ENCODE measurements at regions not wholly inside any gene's neighbourhood (a gene's known extent, or its start where the extent isn't known, plus 50 kb on each side); places are given as distances from the start of the nearest gene placed in this dataset.

- no peak overlapping the region for H3K4me3 Mint-ChIP-seq
- Histone ChIP-seq H3K27ac (ENCODE audit: low read depth, low read length) (no peak overlapping the region), H3K36me3 (ENCODE audit: insufficient read depth, low read length) (no peaks in the 10 kb centered on the region), H3K9me3 (ENCODE audit: low read length) (no peaks in the 10 kb centered on the region), H3K4me1 (ENCODE audit: insufficient read depth, low read length) (no peaks in the 10 kb centered on the region), H3K4me3 (ENCODE audit: low read length) (no peak overlapping the region), H3K27me3 (ENCODE audit: insufficient read depth, low read length, poor library complexity, severe bottlenecking) (peaks cover 3% of the 10 kb centered on the region)
- H3K9me3 Mint-ChIP-seq = peaks cover 0 to 9% (median 0%) of the 10 kb centered on the region in 5 donors
- peaks cover 8 to 29% of the 10 kb centered on the region in 2 donors for H3K27me3 Mint-ChIP-seq
- H3K36me3 Mint-ChIP-seq = peaks cover 0 to 2% (median 0%) of the 10 kb centered on the region in 3 donors
- H3K27ac Mint-ChIP-seq = no peak overlapping the region
- DNase-seq = no peak
- CTCF ChIA-PET = no interaction called here
- POLR2A ChIA-PET = no interaction called here
- no peaks in the 10 kb centered on the region for H3K4me1 Mint-ChIP-seq
These were observed 162.6 kb upstream of the XYLT1 start for GRCh38 chr16:17633181-17633951.

GRCh38 chr16:17632667-17633066 is 161.9 kb upstream of the XYLT1 start:
- no peak for DNase-seq
- POLR2A ChIA-PET = no interaction called here
- peaks cover 9 to 29% of the 10 kb centered on the region in 2 donors for H3K27me3 Mint-ChIP-seq

GRCh38 chr16:17629936-17630335 is 159.2 kb upstream of the XYLT1 start:
- Mint-ChIP-seq H3K4me1 (no peaks in the 10 kb centered on the region), H3K36me3 (peaks cover 0 to 12% (median 2%) of the 10 kb centered on the region in 3 donors), H3K4me3 (no peak overlapping the region), H3K27ac (no peak overlapping the region), H3K9me3 (peaks cover 10 to 22% (median 16%) of the 10 kb centered on the region in 5 donors), H3K27me3 (peaks cover 9 to 32% of the 10 kb centered on the region in 2 donors)
- Histone ChIP-seq H3K4me1 (ENCODE audit: insufficient read depth, low read length) (no peaks in the 10 kb centered on the region), H3K4me3 (ENCODE audit: low read length) (no peak overlapping the region), H3K36me3 (ENCODE audit: insufficient read depth, low read length) (no peaks in the 10 kb centered on the region), H3K9me3 (ENCODE audit: low read length) (no peaks in the 10 kb centered on the region), H3K27ac (ENCODE audit: low read depth, low read length) (no peak overlapping the region), H3K27me3 (ENCODE audit: insufficient read depth, low read length, poor library complexity, severe bottlenecking) (peaks cover 3% of the 10 kb centered on the region)
- ChIA-PET CTCF (no interaction called here), POLR2A (no interaction called here)
- DNase-seq = no peak

More at GRCh38 chr16:17632667-17633066, 161.9 kb upstream of the XYLT1 start:
- no peak overlapping the region for H3K4me3 Mint-ChIP-seq
- Histone ChIP-seq H3K27ac (ENCODE audit: low read depth, low read length) (no peak overlapping the region), H3K36me3 (ENCODE audit: insufficient read depth, low read length) (no peaks in the 10 kb centered on the region), H3K27me3 (ENCODE audit: insufficient read depth, low read length, poor library complexity, severe bottlenecking) (peaks cover 3% of the 10 kb centered on the region), H3K9me3 (ENCODE audit: low read length) (no peaks in the 10 kb centered on the region), H3K4me1 (ENCODE audit: insufficient read depth, low read length) (no peaks in the 10 kb centered on the region), H3K4me3 (ENCODE audit: low read length) (no peak overlapping the region)
- CTCF ChIA-PET = no interaction called here
- no peak overlapping the region for H3K27ac Mint-ChIP-seq
- H3K9me3 Mint-ChIP-seq = peaks cover 0 to 9% (median under 1%) of the 10 kb centered on the region in 5 donors
- H3K4me1 Mint-ChIP-seq = no peaks in the 10 kb centered on the region
- peaks cover 0 to 4% (median 2%) of the 10 kb centered on the region in 3 donors for H3K36me3 Mint-ChIP-seq

GRCh38 chr16:17628983-17629382 is 158.2 kb upstream of the XYLT1 start:
- ChIA-PET POLR2A (no interaction called here), CTCF (no interaction called here)
- Mint-ChIP-seq H3K27ac (no peak overlapping the region), H3K9me3 (peaks cover 10 to 23% (median 20%) of the 10 kb centered on the region in 5 donors), H3K4me1 (no peaks in the 10 kb centered on the region), H3K36me3 (peaks cover 0 to 12% (median 2%) of the 10 kb centered on the region in 3 donors), H3K4me3 (no peak overlapping the region), H3K27me3 (peaks cover 9 to 29% of the 10 kb centered on the region in 2 donors)
- H3K4me1 ChIP-seq (ENCODE audit: insufficient read depth, low read length) = no peaks in the 10 kb centered on the region
- no peak for DNase-seq
- no peaks in the 10 kb centered on the region for H3K36me3 ChIP-seq (ENCODE audit: insufficient read depth, low read length)
- H3K27ac ChIP-seq (ENCODE audit: low read depth, low read length) = no peak overlapping the region
- H3K9me3 ChIP-seq (ENCODE audit: low read length) = no peaks in the 10 kb centered on the region
- no peak overlapping the region for H3K4me3 ChIP-seq (ENCODE audit: low read length)
- H3K27me3 ChIP-seq (ENCODE audit: insufficient read depth, low read length, poor library complexity, severe bottlenecking) = peaks cover 3% of the 10 kb centered on the region

GRCh38 chr16:17622366-17622765 is 151.6 kb upstream of the XYLT1 start:
- Histone ChIP-seq H3K27ac (ENCODE audit: low read depth, low read length) (no peak overlapping the region), H3K27me3 (ENCODE audit: insufficient read depth, low read length, poor library complexity, severe bottlenecking) (no peaks in the 10 kb centered on the region), H3K4me3 (ENCODE audit: low read length) (no peak overlapping the region), H3K36me3 (ENCODE audit: insufficient read depth, low read length) (no peaks in the 10 kb centered on the region), H3K9me3 (ENCODE audit: low read length) (no peaks in the 10 kb centered on the region), H3K4me1 (ENCODE audit: insufficient read depth, low read length) (no peaks in the 10 kb centered on the region)
- Mint-ChIP-seq H3K27ac (no peak overlapping the region), H3K9me3 (peaks cover 8 to 22% (median 17%) of the 10 kb centered on the region in 5 donors), H3K4me1 (no peaks in the 10 kb centered on the region), H3K27me3 (peaks cover 6 to 12% of the 10 kb centered on the region in 2 donors), H3K4me3 (no peak overlapping the region), H3K36me3 (peaks cover 0 to 8% (median 0%) of the 10 kb centered on the region in 3 donors)
- ChIA-PET POLR2A (no interaction called here), CTCF (no interaction called here)
- no peak for DNase-seq

GRCh38 chr16:17619261-17619660 is 148.5 kb upstream of the XYLT1 start:
- Histone ChIP-seq H3K4me3 (ENCODE audit: low read length) (no peak overlapping the region), H3K4me1 (ENCODE audit: insufficient read depth, low read length) (no peaks in the 10 kb centered on the region), H3K36me3 (ENCODE audit: insufficient read depth, low read length) (no peaks in the 10 kb centered on the region), H3K9me3 (ENCODE audit: low read length) (no peaks in the 10 kb centered on the region), H3K27ac (ENCODE audit: low read depth, low read length) (no peak overlapping the region), H3K27me3 (ENCODE audit: insufficient read depth, low read length, poor library complexity, severe bottlenecking) (no peaks in the 10 kb centered on the region)
- H3K4me3 Mint-ChIP-seq = no peak overlapping the region
- H3K27me3 Mint-ChIP-seq = peaks cover 6 to 9% of the 10 kb centered on the region in 2 donors
- no peak for DNase-seq
- no peaks in the 10 kb centered on the region for H3K36me3 Mint-ChIP-seq
- ChIA-PET POLR2A (no interaction called here), CTCF (no interaction called here)
- H3K4me1 Mint-ChIP-seq = no peaks in the 10 kb centered on the region
- peaks cover 0 to 3% (median 2%) of the 10 kb centered on the region in 5 donors for H3K9me3 Mint-ChIP-seq
- no peak overlapping the region for H3K27ac Mint-ChIP-seq

- H3K4me3 Mint-ChIP-seq = no peak overlapping the region
- no peak for DNase-seq
- H3K36me3 Mint-ChIP-seq = no peaks in the 10 kb centered on the region
- Histone ChIP-seq H3K27ac (ENCODE audit: low read depth, low read length) (no peak overlapping the region), H3K4me1 (ENCODE audit: insufficient read depth, low read length) (no peaks in the 10 kb centered on the region), H3K27me3 (ENCODE audit: insufficient read depth, low read length, poor library complexity, severe bottlenecking) (no peaks in the 10 kb centered on the region), H3K9me3 (ENCODE audit: low read length) (no peaks in the 10 kb centered on the region), H3K4me3 (ENCODE audit: low read length) (no peak overlapping the region), H3K36me3 (ENCODE audit: insufficient read depth, low read length) (no peaks in the 10 kb centered on the region)
- H3K9me3 Mint-ChIP-seq = no peaks in the 10 kb centered on the region
- H3K4me1 Mint-ChIP-seq = no peaks in the 10 kb centered on the region
- H3K27ac Mint-ChIP-seq = no peak overlapping the region
- POLR2A ChIA-PET = no interaction called here
- CTCF ChIA-PET = no interaction called here
- H3K27me3 Mint-ChIP-seq = peaks cover 9 to 12% of the 10 kb centered on the region in 2 donors
These were observed 146.3 kb upstream of the XYLT1 start for GRCh38 chr16:17617021-17617552.

GRCh38 chr16:17612336-17612735 is 141.6 kb upstream of the XYLT1 start:
- Histone ChIP-seq H3K27me3 (ENCODE audit: insufficient read depth, low read length, poor library complexity, severe bottlenecking) (no peaks in the 10 kb centered on the region), H3K27ac (ENCODE audit: low read depth, low read length) (no peak overlapping the region), H3K36me3 (ENCODE audit: insufficient read depth, low read length) (no peaks in the 10 kb centered on the region), H3K4me1 (ENCODE audit: insufficient read depth, low read length) (peaks cover 3% of the 10 kb centered on the region), H3K9me3 (ENCODE audit: low read length) (no peaks in the 10 kb centered on the region), H3K4me3 (ENCODE audit: low read length) (no peak overlapping the region)
- H3K9me3 Mint-ChIP-seq = no peaks in the 10 kb centered on the region
- H3K27me3 Mint-ChIP-seq = peaks cover 9 to 23% of the 10 kb centered on the region in 2 donors
- peaks cover 6 to 8% (median 7%) of the 10 kb centered on the region in 3 donors for H3K4me1 Mint-ChIP-seq
- H3K36me3 Mint-ChIP-seq = no peaks in the 10 kb centered on the region
- H3K27ac Mint-ChIP-seq = no peak overlapping the region
- ChIA-PET POLR2A (no interaction called here), CTCF (no interaction called here)
- no peak for DNase-seq
- no peak overlapping the region for H3K4me3 Mint-ChIP-seq
